OCI-LY3 (cell line): ENCODE measurements at regions not wholly inside any gene's neighbourhood (a gene's known extent, or its start where the extent isn't known, plus 50 kb on each side); places are given as distances from the start of the nearest gene placed in this dataset.

Experiments used
- CTCF ChIP-seq: fragments of 200-600, 300-600 bp; sonication (generic); IDR thresholded peaks from 2 replicates; pipeline ENCODE4 v1.5.1; 2014; ENCODE audit warnings: antibody characterized with exemption, low read length, low read depth
- EZH2phosphoT487 ChIP-seq: fragments of 200-600 bp; shearing (Covaris generic); IDR thresholded peaks from 2 replicates; pipeline ENCODE4 v1.6.1; 2018; ENCODE audit warnings: antibody characterized with exemption, mixed run types, low read depth

- no peak for TF ChIP-seq CTCF
- no peak for TF ChIP-seq EZH2phosphoT487
These were observed 419.6 kb upstream of the TGFBR2 start for GRCh38 chr3:30186741-30187219.
